Astrocyte (in vitro differentiated cells and primary cell): ENCODE measurements at regions not wholly inside any gene's neighbourhood (a gene's known extent, or its start where the extent isn't known, plus 50 kb on each side); places are given as distances from the start of the nearest gene placed in this dataset.

ENCODE experiments used
- CTCF ChIP-seq: IDR thresholded peaks from 2 replicates; pipeline ENCODE4 v1.5.1; 2011; ENCODE audit warnings: low read depth, mild to moderate bottlenecking, inconsistent platforms, low read length, moderate library complexity; ENCODE audit not compliant: insufficient read depth
- EZH2 ChIP-seq: IDR thresholded peaks from 2 replicates; pipeline ENCODE4 v1.6.1; 2012; ENCODE audit warnings: mild to moderate bottlenecking, low read length, inconsistent platforms; ENCODE audit not compliant: insufficient read depth

GRCh38 chr14:85060121-85060520 lies 469.8 kb upstream of the FLRT2 start:
- TF ChIP-seq EZH2 (no peak), CTCF (no peak)
